Keratinocyte (primary cell): ENCODE measurements at regions not wholly inside any gene's neighbourhood (a gene's known extent, or its start where the extent isn't known, plus 50 kb on each side); places are given as distances from the start of the nearest gene placed in this dataset.

Experiments used
- DNase-seq: peaks from one replicate; pipeline ENCODE4 v3.0.0-alpha.2; 2011; ENCODE audit warnings: low read depth, missing footprints, low spot score
- FAIRE-seq: peaks from 2 replicates; lab custom pipeline; 2011; peaks lifted over from hg19 to GRCh38; lab: Jason Lieb, UNC
- H2AFZ ChIP-seq: 2 replicates; pipeline ENCODE4 v1.6.0; 2012; ENCODE audit warnings: low read length, control low read depth, inconsistent platforms; ENCODE audit not compliant: control insufficient read depth
- H3K27ac ChIP-seq: 2 replicates; pipeline ENCODE4 v1.5.1; 2011; ENCODE audit warnings: low read length; ENCODE audit not compliant: control insufficient read depth, insufficient read depth
- H3K27me3 ChIP-seq: 3 replicates; pipeline ENCODE4 v1.6.0; 2011; ENCODE audit warnings: low read length; ENCODE audit not compliant: control insufficient read depth, insufficient read depth; ENCODE audit errors: extremely low read depth
- H3K36me3 ChIP-seq, 2 experiments: 2 replicates in 1 of 2; 3 replicates in 1 of 2; pipeline ENCODE4 v1.5.1; 2011; ENCODE audit warnings: low read length in 2 of 2, mild to moderate bottlenecking in 1 of 2; ENCODE audit not compliant: control insufficient read depth in 2 of 2, insufficient read depth in 2 of 2; ENCODE audit errors: extremely low read depth in 1 of 2
- H3K4me1 ChIP-seq: 3 replicates; pipeline ENCODE4 v1.5.1; 2011; ENCODE audit warnings: low read length; ENCODE audit not compliant: control insufficient read depth, insufficient read depth; ENCODE audit errors: extremely low read depth
- H3K4me2 ChIP-seq: 3 replicates; pipeline ENCODE4 v1.6.0; 2011; ENCODE audit warnings: low read depth, low read length; ENCODE audit not compliant: control insufficient read depth, insufficient read depth; ENCODE audit errors: extremely low read depth
- H3K4me3 ChIP-seq, 3 experiments: fragments of 200-600 bp in 1 of 3; sonication (generic) in 1 of 3; 2 replicates in 2 of 3; 3 replicates in 1 of 3; pipeline ENCODE4 v1.5.1; 2011 to 2016; ENCODE audit warnings: low read length in 3 of 3, mild to moderate bottlenecking in 3 of 3, control low read depth in 2 of 3, inconsistent platforms in 1 of 3, low read depth in 1 of 3, mixed read lengths in 1 of 3, mixed run types in 1 of 3, moderate library complexity in 1 of 3; ENCODE audit not compliant: control insufficient read depth in 2 of 3, insufficient read depth in 2 of 3; ENCODE audit errors: extremely low read depth in 1 of 3
- H3K79me2 ChIP-seq: 2 replicates; pipeline ENCODE4 v1.6.0; 2012; ENCODE audit warnings: low read length; ENCODE audit not compliant: control insufficient read depth, insufficient read depth
- H3K9ac ChIP-seq: 3 replicates; pipeline ENCODE4 v1.6.0; 2011; ENCODE audit warnings: low read length; ENCODE audit not compliant: control insufficient read depth, insufficient read depth; ENCODE audit errors: extremely low read depth
- H3K9me1 ChIP-seq: 3 replicates; pipeline ENCODE4 v1.6.0; 2011; ENCODE audit warnings: low read length; ENCODE audit not compliant: control insufficient read depth, insufficient read depth; ENCODE audit errors: extremely low read depth
- H3K9me3 ChIP-seq: 2 replicates; pipeline ENCODE4 v1.5.1; 2012; ENCODE audit warnings: low read depth, low read length; ENCODE audit not compliant: control insufficient read depth
- H4K20me1 ChIP-seq: 3 replicates; pipeline ENCODE4 v1.6.0; 2011; ENCODE audit warnings: low read length; ENCODE audit not compliant: control insufficient read depth, insufficient read depth; ENCODE audit errors: extremely low read depth
- EZH2 ChIP-seq: IDR thresholded peaks from one replicate; pipeline ENCODE4 v1.6.1; 2012; ENCODE audit warnings: inconsistent platforms, mild to moderate bottlenecking, low read length, moderate library complexity
- dilution Hi-C: fragments of 300-500 bp; cut with MboI; formaldehyde crosslinking; loops from one replicate; pipeline ENCODE4 v1.7.0; 2020; ENCODE audit warnings: low sequenced_read_pairs; ENCODE audit not compliant: extremely low pct_ligation_motif_present
- TF ChIP-seq, protein P1 (sequence below), 3 experiments: IDR thresholded peaks in 1 of 3; conservative IDR thresholded peaks in 1 of 3; optimal IDR thresholded peaks in 1 of 3; 2 replicates in 2 of 3; 3 replicates in 1 of 3; pipeline versions ENCODE3 to v1.5.1; 2011; ENCODE audit warnings: low read length in 3 of 3, mild to moderate bottlenecking in 3 of 3, moderate library complexity in 2 of 3, control low read depth in 1 of 3, inconsistent platforms in 1 of 3; ENCODE audit not compliant: insufficient read depth in 2 of 3; ENCODE audit errors: extremely low read depth in 1 of 3

DNA sequence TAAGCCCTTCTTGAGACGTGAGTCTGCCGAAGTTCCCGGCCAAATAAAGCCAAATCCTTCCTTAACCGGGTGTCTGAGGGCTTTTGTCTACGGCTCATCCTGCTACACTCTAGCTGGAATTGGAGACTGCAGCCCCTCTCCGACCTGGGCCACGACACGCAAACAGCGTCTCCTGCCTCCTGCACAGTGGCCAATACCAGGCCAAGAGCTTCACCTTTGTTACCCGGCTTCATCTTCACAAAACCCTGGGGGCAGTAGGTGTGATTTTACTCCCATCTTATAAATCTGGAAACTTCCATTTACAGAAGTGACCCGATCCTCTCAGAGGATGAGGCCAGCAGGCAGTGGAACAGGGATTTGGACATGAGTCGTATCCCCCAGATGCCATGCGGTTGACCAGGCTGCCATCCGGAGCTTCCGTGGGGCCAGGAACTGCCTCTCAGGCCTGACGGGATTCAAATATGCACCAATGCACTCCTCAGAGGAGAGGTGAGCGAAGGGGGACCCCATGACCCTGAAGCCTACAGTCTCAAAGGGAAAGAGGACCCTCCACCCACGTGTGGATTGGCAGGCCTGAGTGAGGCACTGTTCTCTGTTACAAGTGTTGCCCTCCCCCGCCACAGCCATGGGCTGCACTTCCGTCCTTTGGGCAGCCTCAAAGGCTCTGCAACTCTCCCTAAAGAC, 53.2 kb upstream of the KLF13 start:
- TF ChIP-seq EZH2: no peak
- TF ChIP-seq, protein P1, sequence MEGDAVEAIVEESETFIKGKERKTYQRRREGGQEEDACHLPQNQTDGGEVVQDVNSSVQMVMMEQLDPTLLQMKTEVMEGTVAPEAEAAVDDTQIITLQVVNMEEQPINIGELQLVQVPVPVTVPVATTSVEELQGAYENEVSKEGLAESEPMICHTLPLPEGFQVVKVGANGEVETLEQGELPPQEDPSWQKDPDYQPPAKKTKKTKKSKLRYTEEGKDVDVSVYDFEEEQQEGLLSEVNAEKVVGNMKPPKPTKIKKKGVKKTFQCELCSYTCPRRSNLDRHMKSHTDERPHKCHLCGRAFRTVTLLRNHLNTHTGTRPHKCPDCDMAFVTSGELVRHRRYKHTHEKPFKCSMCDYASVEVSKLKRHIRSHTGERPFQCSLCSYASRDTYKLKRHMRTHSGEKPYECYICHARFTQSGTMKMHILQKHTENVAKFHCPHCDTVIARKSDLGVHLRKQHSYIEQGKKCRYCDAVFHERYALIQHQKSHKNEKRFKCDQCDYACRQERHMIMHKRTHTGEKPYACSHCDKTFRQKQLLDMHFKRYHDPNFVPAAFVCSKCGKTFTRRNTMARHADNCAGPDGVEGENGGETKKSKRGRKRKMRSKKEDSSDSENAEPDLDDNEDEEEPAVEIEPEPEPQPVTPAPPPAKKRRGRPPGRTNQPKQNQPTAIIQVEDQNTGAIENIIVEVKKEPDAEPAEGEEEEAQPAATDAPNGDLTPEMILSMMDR (optimal IDR thresholded peaks at IDR 0.05 in 1 of 3, IDR thresholded peaks at IDR 0.05 in 1 of 3, conservative IDR thresholded peaks at IDR 0.05 in 1 of 3; ENCODE audit: extremely low read depth in 1 of 3, insufficient read depth in 2 of 3, low read length in 3 of 3): no peak
- Histone ChIP-seq H3K36me3 (no peaks in the 10 kb centered on the region), H3K27me3 (no peaks in the 10 kb centered on the region), H4K20me1 (no peaks in the 10 kb centered on the region), H3K9me3 (no peaks in the 10 kb centered on the region), H3K4me1 (no peaks in the 10 kb centered on the region), H3K79me2 (no peaks in the 10 kb centered on the region), H3K9me1 (no peaks in the 10 kb centered on the region), H3K27ac (no peak overlapping the region), H3K4me3 (no peak overlapping the region), H2AFZ (no peak overlapping the region), H3K4me2 (no peak overlapping the region), H3K9ac (no peak overlapping the region)
- DNase-seq (no peak), FAIRE-seq (no peak)
- dilution Hi-C loops: no loop called here

DNA sequence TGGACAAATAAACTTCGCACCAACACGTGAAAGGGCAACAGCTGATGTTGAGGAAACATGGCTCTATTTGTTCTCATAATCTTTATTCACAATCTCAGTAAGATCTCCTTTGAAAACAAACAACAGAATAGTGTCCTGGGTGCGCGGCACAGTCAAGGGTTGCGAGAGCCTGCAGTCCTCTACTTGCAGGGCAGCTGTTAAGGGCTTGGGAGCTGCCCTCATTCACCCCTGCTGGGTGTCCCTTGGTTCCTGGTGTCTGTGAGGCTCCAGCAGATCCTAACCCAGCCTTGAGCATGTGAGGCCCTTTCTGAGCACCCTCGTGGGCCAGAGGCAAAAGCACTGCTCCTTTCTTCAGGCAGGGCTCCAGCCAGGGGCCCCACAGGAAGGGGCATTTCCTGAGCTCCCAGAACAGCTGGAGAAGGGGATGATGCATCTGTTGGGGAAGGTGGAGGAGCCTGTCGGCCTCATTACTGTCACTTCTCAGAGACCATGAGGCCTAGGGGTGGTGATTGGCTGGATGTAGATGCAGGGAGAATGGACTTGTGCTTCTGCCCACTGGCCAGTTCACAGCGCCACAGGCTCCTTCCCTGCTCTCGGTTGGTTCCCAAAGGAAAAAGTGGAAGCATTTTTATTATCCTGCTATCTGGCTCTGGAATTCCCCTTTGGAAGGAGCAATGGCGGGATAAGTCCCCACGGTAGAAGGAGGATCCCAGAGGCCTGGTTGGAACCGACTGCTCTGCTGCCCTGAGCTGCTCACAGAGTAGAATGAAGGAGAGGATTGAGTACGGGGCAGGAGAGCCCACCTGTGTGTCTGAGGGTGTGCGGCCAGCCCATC, 51.9 kb upstream of the KLF13 start:
- no peaks in the 10 kb centered on the region for H3K27me3 ChIP-seq
- no peaks in the 10 kb centered on the region for H4K20me1 ChIP-seq
- H3K27ac ChIP-seq: no peak overlapping the region
- no peak for TF ChIP-seq EZH2
- TF ChIP-seq, protein P1 (optimal IDR thresholded peaks at IDR 0.05 in 1 of 3, IDR thresholded peaks at IDR 0.05 in 1 of 3, conservative IDR thresholded peaks at IDR 0.05 in 1 of 3; ENCODE audit: extremely low read depth in 1 of 3, insufficient read depth in 2 of 3, low read length in 3 of 3): no peak
- peaks cover 5% of the 10 kb centered on the region for H3K4me1 ChIP-seq
- H3K9me1 ChIP-seq: no peaks in the 10 kb centered on the region
- H2AFZ ChIP-seq: no peak overlapping the region
- no peak overlapping the region for H3K9ac ChIP-seq
- no peaks in the 10 kb centered on the region for H3K36me3 ChIP-seq
- no peaks in the 10 kb centered on the region for H3K79me2 ChIP-seq
- FAIRE-seq (no peak), DNase-seq (no peak)
- no peak overlapping the region for H3K4me2 ChIP-seq
- dilution Hi-C loops: no loop called here
- H3K9me3 ChIP-seq: no peaks in the 10 kb centered on the region
- no peak overlapping the region for H3K4me3 ChIP-seq
